Thoracic aorta (tissue), 2 donors: ENCODE measurements at regions not wholly inside any gene's neighbourhood (a gene's known extent, or its start where the extent isn't known, plus 50 kb on each side); places are given as distances from the start of the nearest gene placed in this dataset.

Source experiments
- ATAC-seq: fragments of 150-250 bp; one replicate; pipeline ENCODE4 v1.8.0; 2017; ENCODE audit warnings: low read depth; ENCODE audit not compliant: insufficient number of reproducible peaks, low FRiP score
- DNase-seq: peaks from one replicate; pipeline ENCODE4 v3.0.0-alpha.2; 2020; ENCODE audit warnings: low spot score
- H3K27ac ChIP-seq, 2 donors: fragments of 200-600 bp; sonication (generic); 1 replicate in 1 of 2; 2 replicates in 1 of 2; pipeline ENCODE4 v1.5.1; 2016; ENCODE audit warnings: mild to moderate bottlenecking in 2 of 2, moderate library complexity in 2 of 2
- H3K27me3 ChIP-seq: fragments of 200-600 bp; sonication (generic); replicated peaks from 2 replicates; pipeline ENCODE4 v1.6.0; 2016; ENCODE audit warnings: mild to moderate bottlenecking; ENCODE audit not compliant: insufficient read depth
- H3K36me3 ChIP-seq: fragments of 200-600 bp; sonication (generic); one replicate; pipeline ENCODE4 v1.5.1; 2016
- H3K4me1 ChIP-seq, 2 donors: fragments of 200-600 bp; sonication (generic); 1 replicate in 1 of 2; 2 replicates in 1 of 2; pipeline versions ENCODE4 v1.5.1 to v1.6.0; 2016; ENCODE audit warnings: low read depth in 2 of 2, mild to moderate bottlenecking in 1 of 2; ENCODE audit not compliant: control insufficient read depth in 1 of 2
- H3K4me3 ChIP-seq: fragments of 200-600 bp; sonication (generic); 2 replicates; pipeline ENCODE4 v1.5.1; 2016; ENCODE audit warnings: mild to moderate bottlenecking
- H3K9me3 ChIP-seq: fragments of 200-600 bp; sonication (generic); 2 replicates; pipeline ENCODE4 v1.5.1; 2016
- CTCF ChIP-seq: fragments of 200-600 bp; sonication (generic); IDR thresholded peaks from one replicate; pipeline ENCODE4 v1.5.1; 2019; ENCODE audit warnings: antibody characterized with exemption

GRCh38 chr15:46413799-46414198 is 779.0 kb downstream of the SQOR start:
- Histone ChIP-seq H3K27ac (no peak overlapping the region), H3K4me3 (no peak overlapping the region), H3K4me1 (peaks cover 0 to 17% of the 10 kb centered on the region in 2 donors), H3K27me3 (no peaks in the 10 kb centered on the region), H3K36me3 (no peaks in the 10 kb centered on the region), H3K9me3 (no peaks in the 10 kb centered on the region)
- no peak for TF ChIP-seq CTCF
- ATAC-seq (no peak), DNase-seq (no peak)

GRCh38 chr15:46416544-46416943 is 781.7 kb downstream of the SQOR start:
- DNase-seq, result no peak
- no peak for TF ChIP-seq CTCF
- Histone ChIP-seq H3K27ac (no peak overlapping the region), H3K4me1 (no peaks in the 10 kb centered on the region), H3K36me3 (no peaks in the 10 kb centered on the region), H3K9me3 (no peaks in the 10 kb centered on the region), H3K27me3 (no peaks in the 10 kb centered on the region), H3K4me3 (no peak overlapping the region)
- no peak for ATAC-seq

- H3K27me3 ChIP-seq, result no peaks in the 10 kb centered on the region
- H3K27ac ChIP-seq, result no peak overlapping the region
- DNase-seq (no peak), ATAC-seq (no peak)
- no peaks in the 10 kb centered on the region for H3K36me3 ChIP-seq
- H3K9me3 ChIP-seq, result peaks cover 10% of the 10 kb centered on the region
- H3K4me1 ChIP-seq, result no peaks in the 10 kb centered on the region
- no peak for TF ChIP-seq CTCF
- H3K4me3 ChIP-seq, result no peak overlapping the region
Measured at GRCh38 chr15:46420990-46421389, 786.2 kb downstream of the SQOR start.

- no peak overlapping the region for H3K4me3 ChIP-seq
- H3K4me1 ChIP-seq, result peaks cover 7 to 9% of the 10 kb centered on the region in 2 donors
- no peaks in the 10 kb centered on the region for H3K9me3 ChIP-seq
- no peaks in the 10 kb centered on the region for H3K27me3 ChIP-seq
- no peak for ATAC-seq
- peak overlapping the region in 1 of 2 donors; percentile 9 for H3K27ac ChIP-seq
- no peaks in the 10 kb centered on the region for H3K36me3 ChIP-seq
- no peak for TF ChIP-seq CTCF
- DNase-seq, result no peak
Measured at GRCh38 chr15:46441294-46442062, 806.6 kb downstream of the SQOR start.

- TF ChIP-seq CTCF, result no peak
- no peaks in the 10 kb centered on the region for H3K36me3 ChIP-seq
- peaks cover 7 to 9% of the 10 kb centered on the region in 2 donors for H3K4me1 ChIP-seq
- H3K27ac ChIP-seq, result peak overlapping the region; percentile 9 to 28
- no peaks in the 10 kb centered on the region for H3K27me3 ChIP-seq
- DNase-seq (no peak), ATAC-seq (peak; percentile 54)
- no peak overlapping the region for H3K4me3 ChIP-seq
- H3K9me3 ChIP-seq, result no peaks in the 10 kb centered on the region
Measured at GRCh38 chr15:46442184-46442583, 807.4 kb downstream of the SQOR start.
